Breast epithelium (tissue), 4 donors: ENCODE measurements at regions not wholly inside any gene's neighbourhood (a gene's known extent, or its start where the extent isn't known, plus 50 kb on each side); places are given as distances from the start of the nearest gene placed in this dataset.

Experiments used
- DNase-seq, 2 donors: peaks; one replicate each; pipeline ENCODE4 v3.0.0-alpha.2; 2019; ENCODE audit warnings: low spot score in 2 of 2
- H3K27ac ChIP-seq, 2 donors: fragments of 200-600 bp; sonication (generic) in 1 of 2; one replicate each; pipeline ENCODE4 v1.5.1; 2016 to 2019; ENCODE audit warnings: mild to moderate bottlenecking in 1 of 2
- H3K27me3 ChIP-seq, 2 donors: fragments of 200-600 bp; sonication (generic) in 1 of 2; one replicate each; pipeline versions ENCODE4 v1.5.1 to v1.6.0; 2017 to 2019; ENCODE audit warnings: control low read depth in 1 of 2, mild to moderate bottlenecking in 1 of 2
- H3K36me3 ChIP-seq: fragments of 200-600 bp; one replicate; pipeline ENCODE4 v1.5.1; 2019
- H3K4me1 ChIP-seq, 2 donors: fragments of 200-600 bp; sonication (generic); one replicate each; pipeline ENCODE4 v1.5.1; 2016 to 2019; ENCODE audit warnings: control low read depth in 1 of 2
- H3K4me3 ChIP-seq, 3 donors: fragments of 200-600 bp; sonication (generic); 1 replicate in 2 of 3; 2 replicates in 1 of 3; pipeline ENCODE4 v1.5.1; 2016 to 2019; ENCODE audit warnings: mild to moderate bottlenecking in 3 of 3, moderate library complexity in 2 of 3
- H3K9me3 ChIP-seq, 2 donors: fragments of 200-600 bp; sonication (generic) in 1 of 2; one replicate each; pipeline ENCODE4 v1.5.1; 2016 to 2019; ENCODE audit warnings: control low read depth in 1 of 2
- POLR2A ChIP-seq: fragments of 450-650 bp; IDR thresholded peaks from one replicate; pipeline ENCODE4 v1.6.1; 2016; ENCODE audit warnings: antibody characterized with exemption, mild to moderate bottlenecking, moderate library complexity
- POLR2AphosphoS5 ChIP-seq, 3 donors: sonication (generic); formaldehyde crosslinking; IDR thresholded peaks; one replicate each; pipeline ENCODE4 v1.6.1; 2017; ENCODE audit warnings: antibody characterized with exemption in 3 of 3
- intact Hi-C: fragments of 100-400 bp; cut with DNase I; formaldehyde crosslinking; loops from one replicate; pipeline ENCODE4 v1.15.1; 2023; ENCODE audit warnings: low total_unique reads
- TF ChIP-seq, protein P1 (sequence below), 3 donors: fragments of 450-650 bp; IDR thresholded peaks; one replicate each; pipeline ENCODE4 v1.5.1; 2016 to 2017; ENCODE audit warnings: antibody characterized with exemption in 3 of 3, mild to moderate bottlenecking in 3 of 3, moderate library complexity in 3 of 3

DNA sequence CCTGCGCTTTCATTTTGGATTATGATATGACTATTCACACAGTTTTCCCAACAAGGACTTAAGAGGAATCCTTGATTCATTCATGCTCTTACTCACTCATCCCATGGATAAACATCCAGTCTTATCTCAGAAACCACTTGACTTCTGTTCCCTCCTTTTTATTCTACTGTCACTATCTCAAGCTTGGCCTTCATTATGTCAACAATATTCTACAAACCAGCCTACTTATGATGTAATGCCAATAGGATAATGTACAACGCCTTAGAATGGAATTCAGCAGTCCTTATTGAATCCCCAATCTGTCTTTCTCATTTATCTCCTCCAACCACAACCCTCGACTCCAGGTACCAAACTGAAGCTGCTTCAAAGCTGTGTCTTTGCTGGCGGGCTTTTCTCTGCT lies 448.5 kb downstream of the PDZRN4 start:
- DNase-seq: no peak
- H3K4me1 ChIP-seq: no peaks in the 10 kb centered on the region
- TF ChIP-seq, protein P1, sequence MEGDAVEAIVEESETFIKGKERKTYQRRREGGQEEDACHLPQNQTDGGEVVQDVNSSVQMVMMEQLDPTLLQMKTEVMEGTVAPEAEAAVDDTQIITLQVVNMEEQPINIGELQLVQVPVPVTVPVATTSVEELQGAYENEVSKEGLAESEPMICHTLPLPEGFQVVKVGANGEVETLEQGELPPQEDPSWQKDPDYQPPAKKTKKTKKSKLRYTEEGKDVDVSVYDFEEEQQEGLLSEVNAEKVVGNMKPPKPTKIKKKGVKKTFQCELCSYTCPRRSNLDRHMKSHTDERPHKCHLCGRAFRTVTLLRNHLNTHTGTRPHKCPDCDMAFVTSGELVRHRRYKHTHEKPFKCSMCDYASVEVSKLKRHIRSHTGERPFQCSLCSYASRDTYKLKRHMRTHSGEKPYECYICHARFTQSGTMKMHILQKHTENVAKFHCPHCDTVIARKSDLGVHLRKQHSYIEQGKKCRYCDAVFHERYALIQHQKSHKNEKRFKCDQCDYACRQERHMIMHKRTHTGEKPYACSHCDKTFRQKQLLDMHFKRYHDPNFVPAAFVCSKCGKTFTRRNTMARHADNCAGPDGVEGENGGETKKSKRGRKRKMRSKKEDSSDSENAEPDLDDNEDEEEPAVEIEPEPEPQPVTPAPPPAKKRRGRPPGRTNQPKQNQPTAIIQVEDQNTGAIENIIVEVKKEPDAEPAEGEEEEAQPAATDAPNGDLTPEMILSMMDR (IDR thresholded peaks at IDR 0.05): no peak
- TF ChIP-seq POLR2AphosphoS5 (IDR thresholded peaks at IDR 0.05): no peak
- no peak for TF ChIP-seq POLR2A
- no peaks in the 10 kb centered on the region for H3K36me3 ChIP-seq
- H3K4me3 ChIP-seq: no peak overlapping the region
- H3K27me3 ChIP-seq: no peaks in the 10 kb centered on the region
- no peak overlapping the region for H3K27ac ChIP-seq
- H3K9me3 ChIP-seq: peaks cover 0 to 9% of the 10 kb centered on the region in 2 donors
- intact Hi-C loops: no loop called here

DNA sequence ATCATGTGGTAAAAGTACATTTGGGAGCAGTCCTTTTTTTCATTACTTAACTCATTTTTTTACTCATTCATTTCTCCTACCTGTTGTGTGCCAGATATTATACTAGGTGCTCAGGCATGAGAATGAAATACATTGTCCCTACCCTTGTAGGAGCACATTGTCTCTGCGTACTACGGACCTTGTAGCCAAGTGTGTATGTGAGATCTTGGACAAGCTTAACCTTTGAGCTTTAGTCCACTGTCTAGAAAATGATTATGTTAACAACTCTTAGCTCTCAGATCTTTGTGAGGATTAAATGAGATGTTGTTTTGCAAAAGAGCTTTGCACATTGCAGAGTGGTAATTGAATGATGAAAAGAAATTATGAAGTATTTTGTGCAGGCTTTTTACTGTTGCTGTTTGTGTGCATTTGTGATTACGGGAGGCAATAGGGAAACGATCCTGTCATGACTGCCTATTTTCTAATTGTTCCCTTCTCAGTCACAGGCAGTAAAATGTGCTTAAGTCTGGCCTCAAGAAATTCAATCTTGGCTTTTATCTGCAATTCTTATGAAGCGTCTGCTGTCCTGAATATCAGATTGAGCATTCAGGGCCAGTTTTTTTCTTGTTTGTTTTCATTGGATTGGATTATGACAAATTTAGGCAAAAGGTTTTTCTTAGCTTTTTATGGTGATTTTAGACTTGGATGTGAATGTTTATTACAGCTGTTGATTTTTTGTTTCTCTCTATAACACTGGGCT lies 447.7 kb downstream of the PDZRN4 start:
- Histone ChIP-seq H3K36me3 (no peaks in the 10 kb centered on the region), H3K4me3 (no peak overlapping the region), H3K27ac (no peak overlapping the region), H3K27me3 (no peaks in the 10 kb centered on the region), H3K4me1 (no peaks in the 10 kb centered on the region), H3K9me3 (peaks cover 0 to 9% of the 10 kb centered on the region in 2 donors)
- TF ChIP-seq, protein P1 (IDR thresholded peaks at IDR 0.05): no peak
- TF ChIP-seq POLR2A: no peak
- no peak for TF ChIP-seq POLR2AphosphoS5 (IDR thresholded peaks at IDR 0.05)
- intact Hi-C loops: no loop called here
- DNase-seq: no peak

DNA sequence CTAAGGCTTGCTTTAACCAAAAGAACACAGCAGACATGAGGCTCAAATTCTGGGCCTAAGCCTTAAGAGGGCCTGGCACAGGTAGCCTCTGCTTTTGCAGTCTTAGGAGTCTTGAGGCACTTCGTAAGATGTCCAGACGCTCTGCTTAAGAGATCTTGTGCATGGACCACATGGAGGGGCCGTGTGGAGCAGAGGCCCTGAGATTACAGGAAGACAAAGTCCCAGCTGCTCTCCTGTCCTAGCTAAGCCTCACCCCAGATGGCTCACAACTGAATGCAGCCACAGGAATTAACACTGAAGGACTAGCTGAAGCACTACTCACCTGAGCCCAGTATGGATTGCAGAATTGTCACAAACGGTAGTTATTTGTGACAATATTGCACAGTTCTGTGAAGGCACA lies 446.0 kb downstream of the PDZRN4 start:
- no peak for DNase-seq
- Histone ChIP-seq H3K9me3 (peaks cover 0 to 9% of the 10 kb centered on the region in 2 donors), H3K27me3 (no peaks in the 10 kb centered on the region), H3K4me1 (no peaks in the 10 kb centered on the region), H3K4me3 (no peak overlapping the region), H3K27ac (no peak overlapping the region), H3K36me3 (no peaks in the 10 kb centered on the region)
- TF ChIP-seq, protein P1 (IDR thresholded peaks at IDR 0.05): no peak
- TF ChIP-seq POLR2AphosphoS5 (IDR thresholded peaks at IDR 0.05): no peak
- no peak for TF ChIP-seq POLR2A
- intact Hi-C loops: no loop called here

DNA sequence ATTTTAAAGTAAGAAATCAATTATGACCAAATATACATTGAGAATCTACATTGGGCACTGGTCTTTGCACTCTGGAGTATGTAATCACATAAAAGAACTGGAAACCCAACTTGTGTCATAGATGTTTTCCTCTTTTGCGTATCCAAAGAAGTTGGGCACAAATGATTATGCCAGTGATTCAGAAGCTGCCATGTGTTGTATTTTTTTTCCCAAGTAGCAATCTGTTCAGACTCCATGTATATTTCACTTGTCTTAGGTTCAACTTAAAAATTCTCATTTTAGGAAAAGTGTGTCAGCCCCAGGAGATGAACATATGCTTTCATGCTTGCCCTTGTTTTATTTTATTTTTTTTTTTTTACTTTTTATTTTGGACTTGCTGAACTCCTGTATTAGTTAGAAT lies 441.5 kb downstream of the PDZRN4 start:
- intact Hi-C loops: no loop called here
- DNase-seq: no peak
- H3K27me3 ChIP-seq: no peaks in the 10 kb centered on the region
- H3K9me3 ChIP-seq: peaks cover 0 to 26% of the 10 kb centered on the region in 2 donors
- H3K4me1 ChIP-seq: no peaks in the 10 kb centered on the region
- TF ChIP-seq, protein P1 (IDR thresholded peaks at IDR 0.05): no peak
- TF ChIP-seq POLR2A (no peak), POLR2AphosphoS5 (IDR thresholded peaks at IDR 0.05) (no peak)
- H3K27ac ChIP-seq: no peak overlapping the region
- no peaks in the 10 kb centered on the region for H3K36me3 ChIP-seq
- no peak overlapping the region for H3K4me3 ChIP-seq

DNA sequence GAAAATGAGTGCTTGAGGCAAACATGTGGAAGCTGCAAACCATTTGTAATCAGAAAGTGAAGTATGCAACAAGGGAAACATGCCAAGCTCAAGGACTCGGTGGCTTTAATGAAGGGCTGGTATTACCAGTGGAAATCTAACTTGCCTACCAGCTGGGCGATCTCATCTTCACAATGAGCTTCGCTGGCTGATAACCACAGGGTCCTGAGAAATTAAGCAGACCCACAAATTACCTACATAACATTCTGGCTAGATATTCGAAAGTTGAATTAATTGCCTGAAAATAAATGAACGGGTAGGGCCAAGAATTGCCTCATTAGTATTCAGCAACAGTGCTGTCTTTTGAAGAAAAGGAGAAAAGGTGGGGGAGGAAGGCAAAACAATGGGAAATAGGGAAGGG lies 439.4 kb downstream of the PDZRN4 start:
- Histone ChIP-seq H3K27me3 (no peaks in the 10 kb centered on the region), H3K27ac (no peak overlapping the region), H3K9me3 (peaks cover 0 to 23% of the 10 kb centered on the region in 2 donors), H3K36me3 (no peaks in the 10 kb centered on the region), H3K4me1 (no peaks in the 10 kb centered on the region), H3K4me3 (no peak overlapping the region)
- TF ChIP-seq POLR2A: no peak
- intact Hi-C loops: no loop called here
- no peak for DNase-seq
